IMR-90 (cell line): ENCODE measurements at regions not wholly inside any gene's neighbourhood (a gene's known extent, or its start where the extent isn't known, plus 50 kb on each side); places are given as distances from the start of the nearest gene placed in this dataset.

Experiments used
- ATAC-seq: fragments of 200-7000 bp; cut with Tn5 transposase; 2 replicates; pipeline ENCODE4 v1.9.1; 2020; ENCODE audit warnings: low read depth, mild to moderate bottlenecking, moderate library complexity
- BruUV-seq: library from RNA; stranded (reverse); fragments of 400-500 nt; replicated peaks from 2 replicates; lab custom pipeline; 2021; lab: Mats Ljungman, UMichigan
- CTCF ChIA-PET: fragments of 300-600 bp; formaldehyde crosslinking; extraction: SDS; loops from one replicate; lab custom pipeline; 2021; ENCODE audit warnings: antibody characterized with exemption; lab: Yijun Ruan, JAX
- POLR2A ChIA-PET: fragments of 300-600 bp; sonication (Branson Sonifier 250); formaldehyde crosslinking; loops from one replicate; lab custom pipeline; 2022; ENCODE audit warnings: antibody characterized with exemption; ENCODE audit not compliant: unreplicated experiment; lab: Charles Lee
- DNase-seq: peaks from one replicate; pipeline ENCODE4 v3.0.0; 2013
- H2AFZ ChIP-seq: replicated peaks from 2 replicates; pipeline ENCODE3; 2013; ENCODE audit warnings: low read length, mild to moderate bottlenecking; ENCODE audit not compliant: poor library complexity
- H2AK5ac ChIP-seq: 2 replicates; pipeline ENCODE4 v1.6.1; 2013; ENCODE audit warnings: low read depth, low read length, inconsistent platforms
- H2AK9ac ChIP-seq: replicated peaks from 2 replicates; pipeline ENCODE3; 2013; ENCODE audit warnings: mild to moderate bottlenecking, low read depth, low read length, moderate library complexity; ENCODE audit not compliant: poor library complexity
- H2BK120ac ChIP-seq: 2 replicates; pipeline ENCODE4 v1.6.1; 2013; ENCODE audit warnings: low read depth, low read length, inconsistent platforms
- H2BK15ac ChIP-seq: 3 replicates; pipeline ENCODE4 v1.6.1; 2013; ENCODE audit warnings: low read depth, low read length, inconsistent platforms
- H2BK20ac ChIP-seq: 2 replicates; pipeline ENCODE4 v1.6.1; 2013; ENCODE audit warnings: low read depth, mild to moderate bottlenecking, inconsistent platforms, low read length, moderate library complexity
- H2BK5ac ChIP-seq: 2 replicates; pipeline ENCODE4 v1.6.1; 2013; ENCODE audit warnings: mild to moderate bottlenecking, low read depth, low read length, inconsistent platforms; ENCODE audit not compliant: poor library complexity, severe bottlenecking
- H3K14ac ChIP-seq: replicated peaks from 2 replicates; pipeline ENCODE4 v1.6.1; 2013; ENCODE audit warnings: low read depth, low read length, inconsistent platforms
- H3K18ac ChIP-seq: 2 replicates; pipeline ENCODE4 v1.6.1; 2013; ENCODE audit warnings: low read depth, low read length, control low read depth
- H3K23ac ChIP-seq: 2 replicates; pipeline ENCODE4 v1.6.1; 2013; ENCODE audit warnings: low read depth, low read length, inconsistent platforms
- H3K27ac ChIP-seq: 2 replicates; pipeline ENCODE4 v1.5.1; 2013; ENCODE audit warnings: mild to moderate bottlenecking, control low read depth, low read length; ENCODE audit not compliant: insufficient read depth
- H3K27me3 ChIP-seq: 2 replicates; pipeline ENCODE4 v1.6.1; 2013; ENCODE audit warnings: low read length; ENCODE audit not compliant: control insufficient read depth, insufficient read depth
- H3K36me3 ChIP-seq: 2 replicates; pipeline ENCODE4 v1.6.1; 2013; ENCODE audit warnings: low read length, mixed read lengths; ENCODE audit not compliant: control insufficient read depth, insufficient read depth
- H3K4ac ChIP-seq: 2 replicates; pipeline ENCODE4 v1.6.1; 2013; ENCODE audit warnings: low read depth, low read length, inconsistent platforms
- H3K4me1 ChIP-seq: 2 replicates; pipeline ENCODE4 v1.6.1; 2013; ENCODE audit warnings: low read length, mixed read lengths; ENCODE audit not compliant: control insufficient read depth, insufficient read depth
- H3K4me2 ChIP-seq: 2 replicates; pipeline ENCODE4 v1.6.1; 2013; ENCODE audit warnings: low read depth, mild to moderate bottlenecking, control low read depth, low read length, moderate library complexity
- H3K4me3 ChIP-seq: 2 replicates; pipeline ENCODE4 v1.5.1; 2013; ENCODE audit warnings: low read depth, mild to moderate bottlenecking, control low read depth, low read length, moderate library complexity; ENCODE audit not compliant: insufficient read depth
- H3K56ac ChIP-seq: 2 replicates; pipeline ENCODE4 v1.6.1; 2013; ENCODE audit warnings: low read length, inconsistent platforms; ENCODE audit not compliant: insufficient read depth; ENCODE audit errors: extremely low read depth
- H3K79me1 ChIP-seq, 2 experiments: 2 replicates each; pipeline ENCODE4 v1.6.1; 2013; ENCODE audit warnings: low read length in 2 of 2, inconsistent platforms in 1 of 2, low read depth in 1 of 2
- H3K9ac ChIP-seq: 2 replicates; pipeline ENCODE4 v1.6.1; 2013; ENCODE audit warnings: low read depth, low read length, control low read depth
- H3K9me1 ChIP-seq: 2 replicates; pipeline ENCODE4 v1.6.1; 2013; ENCODE audit warnings: low read length, inconsistent platforms; ENCODE audit not compliant: insufficient read depth
- H3K9me3 ChIP-seq: 2 replicates; pipeline ENCODE4 v1.6.1; 2013; ENCODE audit warnings: low read length; ENCODE audit not compliant: control insufficient read depth, insufficient read depth
- H4K20me1 ChIP-seq: 2 replicates; pipeline ENCODE4 v1.6.1; 2013; ENCODE audit warnings: low read length, inconsistent platforms; ENCODE audit not compliant: insufficient read depth
- H4K5ac ChIP-seq: 2 replicates; pipeline ENCODE4 v1.6.1; 2013; ENCODE audit warnings: mild to moderate bottlenecking, low read depth, low read length, control low read depth
- H4K8ac ChIP-seq, 2 experiments: 2 replicates each; pipeline ENCODE4 v1.6.1; 2013; ENCODE audit warnings: low read depth in 2 of 2, low read length in 2 of 2, control low read depth in 1 of 2, inconsistent platforms in 1 of 2
- H4K91ac ChIP-seq: 2 replicates; pipeline ENCODE4 v1.6.1; 2013; ENCODE audit warnings: low read depth, low read length, inconsistent platforms; ENCODE audit not compliant: insufficient read depth
- BHLHE40 ChIP-seq: fragments of 150-350 bp; IDR thresholded peaks from 2 replicates; pipeline ENCODE4 v1.6.1; 2016; ENCODE audit warnings: mild to moderate bottlenecking, low read depth, low read length
- CEBPB ChIP-seq: IDR thresholded peaks from 2 replicates; pipeline ENCODE4 v1.6.1; 2012; ENCODE audit warnings: low read depth, low read length, improper control_type of control experiment
- CHD1 ChIP-seq: IDR thresholded peaks from 2 replicates; pipeline ENCODE4 v1.6.1; 2012; ENCODE audit warnings: low read depth, low read length, improper control_type of control experiment
- ELK1 ChIP-seq: fragments of 150-350 bp; IDR thresholded peaks from 2 replicates; pipeline ENCODE4 v1.6.1; 2016; ENCODE audit warnings: low read depth, mild to moderate bottlenecking, low read length, moderate library complexity, borderline replicate concordance
- FOS ChIP-seq: fragments of 150-350 bp; IDR thresholded peaks from 2 replicates; pipeline ENCODE4 v1.6.1; 2016; ENCODE audit warnings: low read depth, low read length
- MAFK ChIP-seq: IDR thresholded peaks from 2 replicates; pipeline ENCODE4 v1.6.1; 2012; ENCODE audit warnings: low read depth, low read length, improper control_type of control experiment
- MAZ ChIP-seq: IDR thresholded peaks from 2 replicates; pipeline ENCODE4 v1.6.1; 2012; ENCODE audit warnings: low read depth, mild to moderate bottlenecking, low read length, improper control_type of control experiment, moderate library complexity, borderline replicate concordance
- MXI1 ChIP-seq: IDR thresholded peaks from 2 replicates; pipeline ENCODE4 v1.6.1; 2012; ENCODE audit warnings: low read depth, mild to moderate bottlenecking, low read length, moderate library complexity, borderline replicate concordance
- NFE2L2 ChIP-seq: fragments of 150-350 bp; IDR thresholded peaks from 2 replicates; pipeline ENCODE4 v1.6.1; 2016; ENCODE audit warnings: low read depth, mild to moderate bottlenecking, low read length
- POLR2A ChIP-seq: IDR thresholded peaks from 2 replicates; pipeline ENCODE4 v1.6.1; 2012; ENCODE audit warnings: mild to moderate bottlenecking, low read depth, low read length
- RAD21 ChIP-seq: IDR thresholded peaks from 2 replicates; pipeline ENCODE4 v1.6.1; 2012; ENCODE audit warnings: low read length, improper control_type of control experiment
- RCOR1 ChIP-seq: IDR thresholded peaks from 2 replicates; pipeline ENCODE4 v1.6.1; 2012; ENCODE audit warnings: mild to moderate bottlenecking, low read length, improper control_type of control experiment; ENCODE audit not compliant: insufficient replicate concordance
- RFX5 ChIP-seq: IDR thresholded peaks from 2 replicates; pipeline ENCODE4 v1.8.0; 2012; ENCODE audit warnings: low read depth, mild to moderate bottlenecking, low read length, moderate library complexity
- SMC3 ChIP-seq: fragments of 150-350 bp; IDR thresholded peaks from 2 replicates; pipeline ENCODE4 v1.6.1; 2016; ENCODE audit warnings: low read depth, mild to moderate bottlenecking, antibody characterized with exemption, low read length, moderate library complexity
- WGBS, 2 experiments: methylation state at CpG; one replicate each; pipeline versions ENCODE4 v1.1.5 to v1.1.7; 2013; ENCODE audit warnings: missing lambda C conversion rate in 2 of 2; ENCODE audit not compliant: insufficient read length in 1 of 2; ENCODE audit errors: extremely low coverage in 2 of 2; 5-methylcytosine and 5-hydroxymethylcytosine counted together
- dilution Hi-C: fragments of 300-500 bp; cut with HindIII; formaldehyde crosslinking; loops from one replicate; pipeline ENCODE4 v1.14.3; 2018; ENCODE audit warnings: low sequenced_read_pairs; ENCODE audit not compliant: unreplicated experiment
- in situ Hi-C: fragments of 300-500 bp; cut with MboI; formaldehyde crosslinking; loops from 3 replicates; pipeline ENCODE4 v1.14.3; 2019; ENCODE audit warnings: low sequenced_read_pairs, inconsistent platforms, mixed read lengths
- intact Hi-C: fragments of 100-400 bp; cut with micrococcal nuclease; formaldehyde crosslinking; loops from 2 replicates; pipeline ENCODE4 v1.10.0; 2022
- TF ChIP-seq, protein P1 (sequence below): fragments of 150-350 bp; IDR thresholded peaks from 2 replicates; pipeline ENCODE4 v1.6.1; 2017; ENCODE audit warnings: mild to moderate bottlenecking, antibody characterized with exemption, low read length, low read depth
- TF ChIP-seq, protein P2 (sequence below): conservative IDR thresholded peaks from 2 replicates; pipeline ENCODE4 v1.5.1; 2012; ENCODE audit warnings: mild to moderate bottlenecking, low read depth, low read length, improper control_type of control experiment

- Histone ChIP-seq H3K27ac (no peak overlapping the region), H3K18ac (no peak overlapping the region), H3K36me3 (no peaks in the 10 kb centered on the region), H3K23ac (no peak overlapping the region), H3K79me1 (no peaks in the 10 kb centered on the region), H2AFZ (no peak overlapping the region), H3K27me3 (no peaks in the 10 kb centered on the region), H2BK20ac (no peak overlapping the region), H4K8ac (no peak overlapping the region), H3K9me3 (peaks cover 2% of the 10 kb centered on the region; the same call in 1 of the 2 replicates), H4K20me1 (no peaks in the 10 kb centered on the region), H2AK5ac (no peak overlapping the region), H2AK9ac (no peak overlapping the region), H2BK15ac (no peak overlapping the region), H3K9ac (no peak overlapping the region), H3K14ac (no peak overlapping the region), H4K5ac (no peak overlapping the region), H2BK120ac (no peak overlapping the region), H4K91ac (no peak overlapping the region), H3K4ac (no peak overlapping the region), H3K4me2 (no peak overlapping the region), H3K4me1 (no peaks in the 10 kb centered on the region), H3K4me3 (no peak overlapping the region), H3K56ac (no peak overlapping the region), H2BK5ac (no peak overlapping the region), H3K9me1 (no peaks in the 10 kb centered on the region)
- in situ Hi-C loops (no loop called here), intact Hi-C loops (no loop called here), dilution Hi-C loops (no loop called here)
- TF ChIP-seq MXI1 (no peak), MAFK (no peak), SMC3 (no peak), POLR2A (no peak), MAZ (no peak), RAD21 (no peak), RFX5 (no peak), BHLHE40 (no peak), CEBPB (no peak), RCOR1 (no peak), NFE2L2 (no peak), FOS (no peak), ELK1 (no peak), CHD1 (no peak)
- TF ChIP-seq, protein P1, sequence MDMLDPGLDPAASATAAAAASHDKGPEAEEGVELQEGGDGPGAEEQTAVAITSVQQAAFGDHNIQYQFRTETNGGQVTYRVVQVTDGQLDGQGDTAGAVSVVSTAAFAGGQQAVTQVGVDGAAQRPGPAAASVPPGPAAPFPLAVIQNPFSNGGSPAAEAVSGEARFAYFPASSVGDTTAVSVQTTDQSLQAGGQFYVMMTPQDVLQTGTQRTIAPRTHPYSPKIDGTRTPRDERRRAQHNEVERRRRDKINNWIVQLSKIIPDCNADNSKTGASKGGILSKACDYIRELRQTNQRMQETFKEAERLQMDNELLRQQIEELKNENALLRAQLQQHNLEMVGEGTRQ = no peak
- TF ChIP-seq, protein P2, sequence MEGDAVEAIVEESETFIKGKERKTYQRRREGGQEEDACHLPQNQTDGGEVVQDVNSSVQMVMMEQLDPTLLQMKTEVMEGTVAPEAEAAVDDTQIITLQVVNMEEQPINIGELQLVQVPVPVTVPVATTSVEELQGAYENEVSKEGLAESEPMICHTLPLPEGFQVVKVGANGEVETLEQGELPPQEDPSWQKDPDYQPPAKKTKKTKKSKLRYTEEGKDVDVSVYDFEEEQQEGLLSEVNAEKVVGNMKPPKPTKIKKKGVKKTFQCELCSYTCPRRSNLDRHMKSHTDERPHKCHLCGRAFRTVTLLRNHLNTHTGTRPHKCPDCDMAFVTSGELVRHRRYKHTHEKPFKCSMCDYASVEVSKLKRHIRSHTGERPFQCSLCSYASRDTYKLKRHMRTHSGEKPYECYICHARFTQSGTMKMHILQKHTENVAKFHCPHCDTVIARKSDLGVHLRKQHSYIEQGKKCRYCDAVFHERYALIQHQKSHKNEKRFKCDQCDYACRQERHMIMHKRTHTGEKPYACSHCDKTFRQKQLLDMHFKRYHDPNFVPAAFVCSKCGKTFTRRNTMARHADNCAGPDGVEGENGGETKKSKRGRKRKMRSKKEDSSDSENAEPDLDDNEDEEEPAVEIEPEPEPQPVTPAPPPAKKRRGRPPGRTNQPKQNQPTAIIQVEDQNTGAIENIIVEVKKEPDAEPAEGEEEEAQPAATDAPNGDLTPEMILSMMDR = no peak
- ATAC-seq (no peak), DNase-seq (no peak)
- CTCF ChIA-PET = no interaction called here
- WGBS, 2 experiments = 93% methylated on average over 3 of the region's 7 CpGs; no CpG with 5 or more reads in 1 of the 2 experiments
- POLR2A ChIA-PET = no interaction called here
- BruUV-seq = no TSS peak
Observed at GRCh38 chr18:7369006-7369405, 138.1 kb downstream of the LRRC30 start.
